ENCODE measurements at regions not wholly inside any gene's neighbourhood (a gene's known extent, or its start where the extent isn't known, plus 50 kb on each side); places are given as distances from the start of the nearest gene placed in this dataset.

- TF ChIP-seq EGR1 (IDR thresholded peaks at IDR 0.05; ENCODE audit: low read depth): no peak
Observed at GRCh38 chr5:12883395-12883794, 979.1 kb upstream of the CTNND2 start (continued).

- Histone ChIP-seq H3K4me3 (replicated peaks in 1 of 2; ENCODE audit: low read depth in 1 of 2, low read length in 2 of 2) (no peak overlapping the region), H3K4me1 (ENCODE audit: control insufficient read depth in 1 of 2, insufficient read depth in 2 of 2, low read length in 2 of 2) (no peaks in the 10 kb centered on the region), H3K79me2 (ENCODE audit: insufficient read depth, low read length) (no peaks in the 10 kb centered on the region), H3K27ac (ENCODE audit: low read depth, low read length) (no peak overlapping the region), H4K20me1 (ENCODE audit: insufficient read depth) (no peaks in the 10 kb centered on the region), H3K27me3 (ENCODE audit: insufficient read depth, low read length) (no peaks in the 10 kb centered on the region), H3K9me3 (ENCODE audit: control insufficient read depth in 1 of 2, insufficient read depth in 1 of 2, low read depth in 1 of 2, low read length in 2 of 2) (peaks cover 7 to 28% of the 10 kb centered on the region in 2 experiments; a peak in 3 of 4 replicates), H3K36me3 (ENCODE audit: control insufficient read depth in 1 of 2, insufficient read depth in 2 of 2, low read length in 2 of 2) (no peaks in the 10 kb centered on the region), H3K4me2 (ENCODE audit: low read length) (no peak overlapping the region), H3K9me2 (ENCODE audit: insufficient read depth) (no peaks in the 10 kb centered on the region), H3K9ac (ENCODE audit: low read length) (no peak overlapping the region), H2AFZ (ENCODE audit: low read depth, low read length, poor library complexity, severe bottlenecking) (no peak overlapping the region)
- DNase-seq (ENCODE audit: low read depth, low spot score): no peak
- POLR2A ChIA-PET: no interaction called here
- no TSS peak for BruUV-seq (replicated peaks)
- CTCF ChIA-PET: no interaction called here
- intact Hi-C loops (cut with micrococcal nuclease): no loop called here
- no peak for ATAC-seq
- TF ChIP-seq, protein P1, sequence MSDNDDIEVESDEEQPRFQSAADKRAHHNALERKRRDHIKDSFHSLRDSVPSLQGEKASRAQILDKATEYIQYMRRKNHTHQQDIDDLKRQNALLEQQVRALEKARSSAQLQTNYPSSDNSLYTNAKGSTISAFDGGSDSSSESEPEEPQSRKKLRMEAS (IDR thresholded peaks at IDR 0.05): no peak
- TF ChIP-seq SRF (IDR thresholded peaks at IDR 0.05; ENCODE audit: low read depth) (no peak), EGR1 (IDR thresholded peaks at IDR 0.05; ENCODE audit: low read depth) (no peak), CEBPB (IDR thresholded peaks at IDR 0.05; ENCODE audit: low read depth) (no peak), ZBTB33 (IDR thresholded peaks at IDR 0.05; ENCODE audit: extremely low read depth, insufficient replicate concordance, low read length) (no peak), SP1 (IDR thresholded peaks at IDR 0.05; ENCODE audit: low read depth) (no peak), EZH2 (IDR thresholded peaks at IDR 0.05) (no peak), SIN3A (IDR thresholded peaks at IDR 0.05; ENCODE audit: low read depth) (no peak), ZFX (IDR thresholded peaks at IDR 0.05) (no peak), EZH2phosphoT487 (IDR thresholded peaks at IDR 0.05; ENCODE audit: borderline replicate concordance) (no peak), TCF7L2 (IDR thresholded peaks at IDR 0.05; ENCODE audit: borderline replicate concordance, extremely low read depth, insufficient read depth, insufficient read length) (no peak), ELF1 (IDR thresholded peaks at IDR 0.05; ENCODE audit: borderline replicate concordance, low read depth) (no peak), POLR2AphosphoS5 (IDR thresholded peaks at IDR 0.05; ENCODE audit: low read depth, low read length) (no peak), CBX3 (IDR thresholded peaks at IDR 0.05; ENCODE audit: low read depth) (no peak), FOSL1 (IDR thresholded peaks at IDR 0.05; ENCODE audit: low read depth) (no peak), ZNF274 (IDR thresholded peaks at IDR 0.05; ENCODE audit: low read depth, low read length) (no peak), YY1 (IDR thresholded peaks at IDR 0.05; ENCODE audit: extremely low read depth, insufficient replicate concordance, low read depth, low read length) (no peak)
- TF ChIP-seq, protein P2, sequence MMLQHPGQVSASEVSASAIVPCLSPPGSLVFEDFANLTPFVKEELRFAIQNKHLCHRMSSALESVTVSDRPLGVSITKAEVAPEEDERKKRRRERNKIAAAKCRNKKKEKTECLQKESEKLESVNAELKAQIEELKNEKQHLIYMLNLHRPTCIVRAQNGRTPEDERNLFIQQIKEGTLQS (IDR thresholded peaks at IDR 0.05): no peak
- RAD21 ChIA-PET (ENCODE audit: low non-redundant PET in 1 of 2, low total read pairs in 2 of 2, uncharacterized antibody in 2 of 2, unreplicated experiment in 2 of 2): no interaction called here
Observed at GRCh38 chr5:12876541-12877298, 972.5 kb upstream of the CTNND2 start.

Data from HCT116 (cell line).